ENCODE measurements at regions not wholly inside any gene's neighbourhood (a gene's known extent, or its start where the extent isn't known, plus 50 kb on each side); places are given as distances from the start of the nearest gene placed in this dataset.
A peak's percentile ranks its signal among the peaks of the same experiment; 100 is the strongest.
"Not testable (repeated sequence)": the region's sequence is repeated elsewhere in the genome, so short reads cannot be mapped to it uniquely, and the experiment has no call there.

DNA sequence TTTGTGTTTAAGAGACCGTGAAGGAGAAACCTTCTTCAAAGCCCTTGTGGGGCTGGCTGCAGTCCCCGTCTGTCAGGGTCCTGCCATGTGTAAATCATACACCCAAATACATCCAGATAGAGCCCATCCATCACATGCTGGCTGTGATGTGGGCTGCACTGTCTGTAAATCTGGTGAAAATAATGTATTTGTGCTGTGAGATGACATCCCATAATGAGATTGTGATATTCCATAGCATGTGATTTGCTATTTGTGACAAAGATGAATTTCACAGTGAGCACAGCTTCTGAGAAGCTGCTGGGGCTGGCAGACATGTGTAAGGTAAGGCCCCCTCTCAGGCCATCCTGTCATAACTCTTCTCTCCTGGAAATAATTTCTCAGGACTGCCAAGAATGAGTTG is 114.3 kb upstream of the MB21D2 start:
- Histone ChIP-seq H3K27me3 (no peaks in the 10 kb centered on the region), H3K27ac (no peak overlapping the region), H3K36me3 (no peaks in the 10 kb centered on the region), H3K4me1 (no peaks in the 10 kb centered on the region), H3K9me3 (no peaks in the 10 kb centered on the region), H3K4me3 (no peak overlapping the region)
- no peak for DNase-seq
- no peak for TF ChIP-seq POLR2A (IDR thresholded peaks at IDR 0.05)
- TF ChIP-seq, protein P1, sequence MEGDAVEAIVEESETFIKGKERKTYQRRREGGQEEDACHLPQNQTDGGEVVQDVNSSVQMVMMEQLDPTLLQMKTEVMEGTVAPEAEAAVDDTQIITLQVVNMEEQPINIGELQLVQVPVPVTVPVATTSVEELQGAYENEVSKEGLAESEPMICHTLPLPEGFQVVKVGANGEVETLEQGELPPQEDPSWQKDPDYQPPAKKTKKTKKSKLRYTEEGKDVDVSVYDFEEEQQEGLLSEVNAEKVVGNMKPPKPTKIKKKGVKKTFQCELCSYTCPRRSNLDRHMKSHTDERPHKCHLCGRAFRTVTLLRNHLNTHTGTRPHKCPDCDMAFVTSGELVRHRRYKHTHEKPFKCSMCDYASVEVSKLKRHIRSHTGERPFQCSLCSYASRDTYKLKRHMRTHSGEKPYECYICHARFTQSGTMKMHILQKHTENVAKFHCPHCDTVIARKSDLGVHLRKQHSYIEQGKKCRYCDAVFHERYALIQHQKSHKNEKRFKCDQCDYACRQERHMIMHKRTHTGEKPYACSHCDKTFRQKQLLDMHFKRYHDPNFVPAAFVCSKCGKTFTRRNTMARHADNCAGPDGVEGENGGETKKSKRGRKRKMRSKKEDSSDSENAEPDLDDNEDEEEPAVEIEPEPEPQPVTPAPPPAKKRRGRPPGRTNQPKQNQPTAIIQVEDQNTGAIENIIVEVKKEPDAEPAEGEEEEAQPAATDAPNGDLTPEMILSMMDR (IDR thresholded peaks at IDR 0.05) = no peak
- intact Hi-C loops (cut with DNase I; ENCODE audit: low total_unique reads) = no loop called here

DNA sequence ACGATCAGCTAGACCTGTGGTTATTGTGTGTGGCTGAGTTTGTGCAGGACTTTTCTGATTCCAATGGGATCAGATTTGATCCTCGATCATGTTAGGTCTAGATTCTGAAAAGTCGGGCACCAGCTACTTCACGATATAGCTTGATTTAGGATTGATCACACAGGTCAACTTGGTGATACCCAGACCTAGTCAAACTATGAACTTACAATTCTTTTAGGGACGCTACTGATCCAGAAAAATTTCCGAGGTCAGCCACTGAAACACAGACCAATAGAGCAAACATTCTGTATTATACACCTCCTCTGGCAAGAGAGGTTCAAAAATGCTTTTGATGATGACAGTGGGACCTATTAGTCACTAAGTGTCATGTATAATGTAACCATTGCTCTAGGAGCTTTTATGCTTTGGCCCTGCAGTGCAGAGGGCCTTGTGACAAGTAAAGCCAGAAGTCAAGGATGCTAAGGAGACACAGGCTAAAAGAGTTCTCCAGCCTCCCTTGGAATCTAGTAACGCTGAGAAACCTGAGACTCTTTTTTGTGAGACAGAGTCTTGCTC is 115.6 kb upstream of the MB21D2 start:
- H3K27ac ChIP-seq = no peak overlapping the region
- H3K9me3 ChIP-seq = no peaks in the 10 kb centered on the region
- no peaks in the 10 kb centered on the region for H3K27me3 ChIP-seq
- H3K4me3 ChIP-seq = no peak overlapping the region
- no peaks in the 10 kb centered on the region for H3K36me3 ChIP-seq
- intact Hi-C loops (cut with DNase I; ENCODE audit: low total_unique reads) = no loop called here
- no peak for DNase-seq
- no peak for TF ChIP-seq POLR2A (IDR thresholded peaks at IDR 0.05)
- TF ChIP-seq, protein P1 (IDR thresholded peaks at IDR 0.05) = no peak
- H3K4me1 ChIP-seq = no peaks in the 10 kb centered on the region

DNA sequence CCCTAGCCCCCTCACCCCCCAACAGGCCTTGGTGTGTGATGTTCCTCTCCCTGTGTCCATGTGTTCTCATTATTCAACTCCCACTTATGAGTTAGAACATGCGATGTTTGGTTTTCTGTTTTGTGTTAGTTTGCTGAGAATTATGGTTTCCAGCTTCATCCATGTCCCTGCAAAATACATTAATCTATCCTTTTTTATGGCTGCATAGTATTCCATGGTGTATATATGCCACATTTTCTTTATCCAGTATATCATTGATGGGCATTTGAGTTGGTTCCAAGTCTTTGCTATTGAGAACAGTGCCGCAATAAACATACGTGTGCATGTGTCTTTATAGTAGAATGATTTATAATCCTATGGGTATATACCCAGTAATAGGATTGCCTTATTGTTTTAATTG is 120.2 kb upstream of the MB21D2 start:
- H3K36me3 ChIP-seq; DNase-seq; H3K27me3 ChIP-seq; H3K4me3 ChIP-seq; intact Hi-C loops (cut with DNase I; ENCODE audit: low total_unique reads); H3K9me3 ChIP-seq; H3K27ac ChIP-seq; H3K4me1 ChIP-seq: not testable (repeated sequence)

DNA sequence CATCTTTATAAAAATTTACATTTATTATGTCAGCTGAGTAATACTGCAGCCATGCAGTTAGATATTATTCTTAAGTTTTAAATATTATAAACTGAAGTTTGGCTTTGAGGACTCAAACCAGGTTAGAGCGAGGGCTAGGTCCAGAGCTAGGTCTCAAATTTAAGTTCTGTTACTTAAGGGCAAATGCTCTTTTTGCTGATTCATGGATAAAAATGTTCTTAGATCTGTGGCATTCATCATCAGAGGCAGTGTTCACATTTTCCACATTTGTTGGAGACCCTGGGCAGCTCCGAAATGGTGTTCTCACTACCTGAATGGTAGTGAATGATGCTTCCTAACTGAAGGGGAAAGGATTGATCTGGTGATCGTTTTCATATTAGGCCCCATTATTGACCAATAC is 121.4 kb upstream of the MB21D2 start:
- Histone ChIP-seq H3K36me3 (no peaks in the 10 kb centered on the region), H3K9me3 (no peaks in the 10 kb centered on the region), H3K27me3 (no peaks in the 10 kb centered on the region), H3K27ac (no peak overlapping the region), H3K4me3 (no peak overlapping the region), H3K4me1 (no peaks in the 10 kb centered on the region)
- intact Hi-C loops (cut with DNase I; ENCODE audit: low total_unique reads) = no loop called here
- no peak for TF ChIP-seq POLR2A (IDR thresholded peaks at IDR 0.05)
- TF ChIP-seq, protein P1 (IDR thresholded peaks at IDR 0.05) = no peak
- DNase-seq = no peak

DNA sequence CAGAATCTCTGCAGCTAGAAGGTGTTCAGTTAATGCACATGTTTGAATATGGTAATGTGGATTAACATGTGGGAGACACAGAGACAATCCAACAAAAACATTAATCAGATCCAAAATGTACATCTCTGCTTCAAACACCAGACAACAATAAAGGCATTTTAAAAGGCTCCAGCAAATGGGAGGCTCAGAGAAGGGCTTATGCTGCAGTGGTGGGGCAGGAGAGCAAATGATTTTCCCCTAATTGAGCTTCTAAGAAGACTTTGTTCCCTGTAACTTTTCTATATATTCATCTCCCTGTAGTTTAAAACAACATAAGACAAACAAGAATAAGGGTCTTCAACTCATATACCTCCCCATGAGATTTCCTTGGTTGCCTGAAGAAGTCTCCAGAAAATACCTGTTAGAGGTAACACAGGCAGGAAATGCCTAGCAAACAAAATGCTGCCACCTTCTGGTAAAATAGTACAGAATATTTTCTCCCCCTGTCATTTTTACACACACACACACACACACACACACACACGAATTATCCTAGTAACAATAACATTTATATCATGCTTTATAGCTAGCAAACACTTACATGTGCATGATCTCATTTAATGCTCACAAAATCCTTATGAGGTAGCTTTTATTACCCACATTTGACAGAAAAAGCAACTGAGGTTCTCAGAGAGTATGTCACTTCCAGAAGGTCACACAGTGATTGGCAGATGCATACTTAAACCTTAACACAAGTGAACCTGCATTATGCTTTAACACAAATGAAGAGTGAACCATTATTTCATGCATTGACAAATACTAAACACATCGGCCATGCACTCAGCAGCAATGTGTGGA is 123.4 kb upstream of the MB21D2 start:
- Histone ChIP-seq H3K27me3 (no peaks in the 10 kb centered on the region), H3K4me3 (no peak overlapping the region), H3K9me3 (no peaks in the 10 kb centered on the region), H3K27ac (no peak overlapping the region), H3K36me3 (no peaks in the 10 kb centered on the region), H3K4me1 (no peaks in the 10 kb centered on the region)
- intact Hi-C loops (cut with DNase I; ENCODE audit: low total_unique reads) = loop anchor here (5.0 kb wide), 1 partner anchor 224 kb away; no protein-coding TSS in a partner anchor
- TF ChIP-seq, protein P1 (IDR thresholded peaks at IDR 0.05) = peak; percentile 40 to 53 (median 47)
- TF ChIP-seq POLR2A (IDR thresholded peaks at IDR 0.05) = no peak
- no peak for DNase-seq

All from uterus (tissue), 3 donors.